ENCODE measurements at regions not wholly inside any gene's neighbourhood (a gene's known extent, or its start where the extent isn't known, plus 50 kb on each side); places are given as distances from the start of the nearest gene placed in this dataset.

DNA sequence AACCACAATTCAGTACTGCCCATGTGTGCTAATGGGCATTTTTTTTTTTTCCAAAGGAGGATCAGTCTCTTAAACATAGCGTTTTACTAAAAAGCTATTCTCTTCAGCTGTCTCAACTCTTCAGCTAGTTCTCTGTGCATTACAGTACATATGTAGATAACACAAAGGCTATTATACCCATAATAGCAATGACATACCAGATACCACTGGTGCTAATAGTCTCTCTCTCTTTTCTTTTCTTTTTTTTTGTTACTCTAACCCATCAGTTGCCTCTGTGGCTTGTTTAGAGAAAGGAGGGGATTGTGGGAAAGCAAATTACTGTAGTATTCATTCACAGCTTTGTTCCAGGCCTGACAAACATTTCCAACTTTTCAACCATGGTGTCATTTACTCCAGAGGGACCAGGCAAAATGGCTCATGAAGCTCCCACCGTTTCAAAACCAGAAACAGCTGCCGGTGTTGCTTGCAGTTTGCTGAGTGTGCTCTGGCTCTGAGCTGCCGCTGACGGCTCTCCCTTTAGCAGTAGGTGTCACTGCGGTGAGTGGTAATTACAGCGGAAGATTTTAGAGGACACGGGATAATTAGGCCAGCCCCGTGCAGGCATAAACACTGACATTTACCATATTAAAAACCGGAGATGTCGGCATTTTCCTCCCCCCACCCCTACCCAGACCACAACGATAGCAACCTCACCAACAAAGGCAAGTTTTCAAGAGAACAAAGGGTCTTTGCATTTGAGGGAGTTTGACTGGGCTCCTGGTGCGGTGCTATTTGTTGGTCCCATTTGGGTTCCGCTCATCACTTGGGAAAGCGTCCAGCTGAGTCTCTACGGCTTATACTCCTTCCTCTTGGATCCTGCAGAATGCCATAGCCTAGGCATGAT is 1005.5 kb downstream of the KCNMA1 start:
- no peak for DNase-seq (ENCODE audit: extremely low read depth in 1 of 4, low spot score in 3 of 4)
- intact Hi-C loops (cut with micrococcal nuclease), result no loop called here
- no peaks in the 10 kb centered on the region for H3K9me3 ChIP-seq (replicated peaks; ENCODE audit: control insufficient read depth, insufficient read depth, low read depth, low read length)
- H3K79me2 ChIP-seq (ENCODE audit: control insufficient read depth, insufficient read depth, low read length), result no peaks in the 10 kb centered on the region
- H2AFZ ChIP-seq (ENCODE audit: low read depth, low read length), result no peak overlapping the region
- CTCF ChIA-PET (ENCODE audit: low intra/inter-chr PET ratio), result no interaction called here
- WGBS (ENCODE audit: insufficient coverage, low coverage, missing lambda C conversion rate), result 2% methylated on average over 16 of the region's 16 CpGs
- H3K36me3 ChIP-seq (ENCODE audit: control insufficient read depth, insufficient read depth, low read length), result no peaks in the 10 kb centered on the region
- no peak overlapping the region for H3K27ac ChIP-seq (ENCODE audit: extremely low read depth, low read depth, low read length)
- no peak overlapping the region for H3K4me3 ChIP-seq
- no peaks in the 10 kb centered on the region for H3K27me3 ChIP-seq (ENCODE audit: control insufficient read depth in 2 of 2, insufficient read depth in 2 of 2, low read length in 2 of 2)
- H3K4me1 ChIP-seq (replicated peaks in 1 of 2; ENCODE audit: control insufficient read depth in 2 of 2, insufficient read depth in 2 of 2, low read length in 2 of 2), result no peaks in the 10 kb centered on the region
- ATAC-seq, result no peak
- BruUV-seq (replicated peaks), result no TSS peak
- no peak for FAIRE-seq
- H3K9ac ChIP-seq (ENCODE audit: insufficient read depth in 1 of 2, low read depth in 2 of 2, low read length in 2 of 2), result no peak overlapping the region
- POLR2A ChIA-PET, result no interaction called here
- H3K4me2 ChIP-seq (ENCODE audit: insufficient read depth, low read length), result no peak overlapping the region
- H4K20me1 ChIP-seq (replicated peaks; ENCODE audit: control insufficient read depth, insufficient read depth, low read length), result no peaks in the 10 kb centered on the region
- no peaks in the 10 kb centered on the region for H3K9me1 ChIP-seq (ENCODE audit: control insufficient read depth, insufficient read depth, low read length)
- in situ Hi-C loops (cut with MboI), result no loop called here
- TF ChIP-seq NFRKB (IDR thresholded peaks at IDR 0.05; ENCODE audit: low read depth) (no peak), EZH2 (IDR thresholded peaks at IDR 0.05; ENCODE audit: borderline replicate concordance, low read depth, low read length) (no peak), CXXC5 (CRISPR knock-in tag; IDR thresholded peaks at IDR 0.05) (no peak), ZBTB7A (IDR thresholded peaks at IDR 0.05; ENCODE audit: borderline replicate concordance, control insufficient read depth, low read depth, low read length) (no peak), TEAD4 (IDR thresholded peaks at IDR 0.05; ENCODE audit: low read length) (no peak), TEAD4 (CRISPR knock-in tag; IDR thresholded peaks at IDR 0.05; ENCODE audit: borderline replicate concordance) (no peak), KLF16 (IDR thresholded peaks at IDR 0.05) (no peak), TGIF2 (CRISPR knock-in tag; IDR thresholded peaks at IDR 0.05) (no peak), BRD9 (IDR thresholded peaks at IDR 0.05; ENCODE audit: low read depth, partially characterized antibody) (no peak), PHF21A (IDR thresholded peaks at IDR 0.05; ENCODE audit: borderline replicate concordance, low read depth) (no peak), FOXP1 (CRISPR knock-in tag; IDR thresholded peaks at IDR 0.05) (no peak), TAF1 (IDR thresholded peaks at IDR 0.05; ENCODE audit: control insufficient read depth, extremely low read depth, insufficient read depth, low read length, severe bottlenecking) (no peak), ASH1L (IDR thresholded peaks at IDR 0.05; ENCODE audit: borderline replicate concordance, low read depth, partially characterized antibody) (no peak)
- TF ChIP-seq, protein P1, sequence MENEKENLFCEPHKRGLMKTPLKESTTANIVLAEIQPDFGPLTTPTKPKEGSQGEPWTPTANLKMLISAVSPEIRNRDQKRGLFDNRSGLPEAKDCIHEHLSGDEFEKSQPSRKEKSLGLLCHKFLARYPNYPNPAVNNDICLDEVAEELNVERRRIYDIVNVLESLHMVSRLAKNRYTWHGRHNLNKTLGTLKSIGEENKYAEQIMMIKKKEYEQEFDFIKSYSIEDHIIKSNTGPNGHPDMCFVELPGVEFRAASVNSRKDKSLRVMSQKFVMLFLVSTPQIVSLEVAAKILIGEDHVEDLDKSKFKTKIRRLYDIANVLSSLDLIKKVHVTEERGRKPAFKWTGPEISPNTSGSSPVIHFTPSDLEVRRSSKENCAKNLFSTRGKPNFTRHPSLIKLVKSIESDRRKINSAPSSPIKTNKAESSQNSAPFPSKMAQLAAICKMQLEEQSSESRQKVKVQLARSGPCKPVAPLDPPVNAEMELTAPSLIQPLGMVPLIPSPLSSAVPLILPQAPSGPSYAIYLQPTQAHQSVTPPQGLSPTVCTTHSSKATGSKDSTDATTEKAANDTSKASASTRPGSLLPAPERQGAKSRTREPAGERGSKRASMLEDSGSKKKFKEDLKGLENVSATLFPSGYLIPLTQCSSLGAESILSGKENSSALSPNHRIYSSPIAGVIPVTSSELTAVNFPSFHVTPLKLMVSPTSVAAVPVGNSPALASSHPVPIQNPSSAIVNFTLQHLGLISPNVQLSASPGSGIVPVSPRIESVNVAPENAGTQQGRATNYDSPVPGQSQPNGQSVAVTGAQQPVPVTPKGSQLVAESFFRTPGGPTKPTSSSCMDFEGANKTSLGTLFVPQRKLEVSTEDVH (IDR thresholded peaks at IDR 0.05; ENCODE audit: low read depth, partially characterized antibody), result no peak
- TF ChIP-seq, protein P2, sequence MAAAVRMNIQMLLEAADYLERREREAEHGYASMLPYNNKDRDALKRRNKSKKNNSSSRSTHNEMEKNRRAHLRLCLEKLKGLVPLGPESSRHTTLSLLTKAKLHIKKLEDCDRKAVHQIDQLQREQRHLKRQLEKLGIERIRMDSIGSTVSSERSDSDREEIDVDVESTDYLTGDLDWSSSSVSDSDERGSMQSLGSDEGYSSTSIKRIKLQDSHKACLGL (CRISPR knock-in tag; IDR thresholded peaks at IDR 0.05; ENCODE audit: borderline replicate concordance, poor library complexity, severe bottlenecking), result no peak
- TF ChIP-seq, protein P3, sequence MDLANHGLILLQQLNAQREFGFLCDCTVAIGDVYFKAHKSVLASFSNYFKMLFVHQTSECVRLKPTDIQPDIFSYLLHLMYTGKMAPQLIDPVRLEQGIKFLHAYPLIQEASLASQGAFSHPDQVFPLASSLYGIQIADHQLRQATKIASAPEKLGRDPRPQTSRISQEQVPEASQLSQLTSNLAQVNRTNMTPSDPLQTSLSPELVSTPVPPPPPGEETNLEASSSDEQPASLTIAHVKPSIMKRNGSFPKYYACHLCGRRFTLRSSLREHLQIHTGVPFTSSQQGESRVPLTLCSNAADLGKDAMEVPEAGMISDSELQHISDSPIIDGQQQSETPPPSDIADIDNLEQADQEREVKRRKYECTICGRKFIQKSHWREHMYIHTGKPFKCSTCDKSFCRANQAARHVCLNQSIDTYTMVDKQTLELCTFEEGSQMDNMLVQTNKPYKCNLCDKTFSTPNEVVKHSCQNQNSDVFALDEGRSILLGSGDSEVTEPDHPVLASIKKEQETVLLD (IDR thresholded peaks at IDR 0.05), result no peak

All from K562 (cell line).